ENCODE measurements at regions not wholly inside any gene's neighbourhood (a gene's known extent, or its start where the extent isn't known, plus 50 kb on each side); places are given as distances from the start of the nearest gene placed in this dataset.

DNA sequence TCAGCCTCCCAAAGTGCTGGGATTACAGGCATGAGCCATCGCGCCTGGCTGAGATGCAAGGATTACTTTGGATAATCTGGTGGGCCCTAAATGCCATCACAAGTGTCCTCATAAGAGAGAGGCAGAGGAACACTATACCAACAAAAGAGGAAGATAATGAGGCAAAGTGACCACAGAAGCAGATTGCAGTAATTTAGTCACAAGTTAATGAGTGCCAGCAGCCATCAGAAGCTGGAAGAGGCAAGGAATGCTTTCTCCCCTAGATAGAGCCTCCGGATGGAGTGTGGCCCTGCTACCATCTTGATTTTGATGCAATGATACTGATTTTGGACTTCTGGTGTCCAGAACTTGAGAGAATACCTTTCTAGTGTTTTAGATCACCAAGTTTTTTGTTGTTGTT lies 122.3 kb downstream of the SPATA31D1 start:
- H3K36me3 ChIP-seq = no peaks in the 10 kb centered on the region
- H3K27me3 ChIP-seq = no peaks in the 10 kb centered on the region
- TF ChIP-seq POLR2AphosphoS5 (IDR thresholded peaks at IDR 0.05) (no peak), CTCF (IDR thresholded peaks at IDR 0.05) (no peak), POLR2A (IDR thresholded peaks at IDR 0.05) (no peak)
- H3K4me3 ChIP-seq = no peak overlapping the region
- no peaks in the 10 kb centered on the region for H3K9me3 ChIP-seq
- no peaks in the 10 kb centered on the region for H3K4me1 ChIP-seq
- intact Hi-C loops (cut with DNase I; ENCODE audit: low total_unique reads) = no loop called here
- no peak overlapping the region for H3K27ac ChIP-seq
- DNase-seq (ENCODE audit: low spot score in 2 of 2) = no peak

- Histone ChIP-seq H3K36me3 (no peaks in the 10 kb centered on the region), H3K4me1 (no peaks in the 10 kb centered on the region), H3K4me3 (no peak overlapping the region), H3K9me3 (no peaks in the 10 kb centered on the region), H3K27me3 (no peaks in the 10 kb centered on the region), H3K27ac (no peak overlapping the region)
- DNase-seq (ENCODE audit: low spot score in 2 of 2) = no peak
- TF ChIP-seq POLR2A (IDR thresholded peaks at IDR 0.05) = no peak
- TF ChIP-seq POLR2AphosphoS5 (IDR thresholded peaks at IDR 0.05) = no peak
- TF ChIP-seq CTCF (IDR thresholded peaks at IDR 0.05) = no peak
- intact Hi-C loops (cut with DNase I; ENCODE audit: low total_unique reads) = no loop called here
Measured at GRCh38 chr9:82115331-82115730, 126.8 kb downstream of the SPATA31D1 start.

GRCh38 chr9:82115900-82116299 lies 127.3 kb downstream of the SPATA31D1 start:
- no peak overlapping the region for H3K27ac ChIP-seq
- H3K9me3 ChIP-seq = no peaks in the 10 kb centered on the region
- intact Hi-C loops (cut with DNase I; ENCODE audit: low total_unique reads) = no loop called here
- H3K4me1 ChIP-seq = no peaks in the 10 kb centered on the region
- no peaks in the 10 kb centered on the region for H3K36me3 ChIP-seq
- DNase-seq (ENCODE audit: low spot score in 2 of 2) = no peak
- H3K27me3 ChIP-seq = no peaks in the 10 kb centered on the region
- no peak for TF ChIP-seq CTCF (IDR thresholded peaks at IDR 0.05)
- no peak for TF ChIP-seq POLR2AphosphoS5 (IDR thresholded peaks at IDR 0.05)
- TF ChIP-seq POLR2A (IDR thresholded peaks at IDR 0.05) = no peak
- no peak overlapping the region for H3K4me3 ChIP-seq

GRCh38 chr9:82116556-82116955 lies 128.0 kb downstream of the SPATA31D1 start:
- Histone ChIP-seq H3K27ac (no peak overlapping the region), H3K9me3 (no peaks in the 10 kb centered on the region), H3K36me3 (no peaks in the 10 kb centered on the region), H3K27me3 (no peaks in the 10 kb centered on the region), H3K4me3 (no peak overlapping the region), H3K4me1 (no peaks in the 10 kb centered on the region)
- no peak for DNase-seq (ENCODE audit: low spot score in 2 of 2)
- no peak for TF ChIP-seq POLR2A (IDR thresholded peaks at IDR 0.05)
- TF ChIP-seq CTCF (IDR thresholded peaks at IDR 0.05) = no peak
- TF ChIP-seq POLR2AphosphoS5 (IDR thresholded peaks at IDR 0.05) = no peak
- intact Hi-C loops (cut with DNase I; ENCODE audit: low total_unique reads) = no loop called here

GRCh38 chr9:82117026-82117811 lies 128.6 kb downstream of the SPATA31D1 start:
- intact Hi-C loops (cut with DNase I; ENCODE audit: low total_unique reads) = no loop called here
- H3K9me3 ChIP-seq = no peaks in the 10 kb centered on the region
- H3K27ac ChIP-seq = peak overlapping the region in 1 of 2 donors; percentile 13
- H3K4me3 ChIP-seq = no peak overlapping the region
- peak in 1 of 2 donors; percentile 21 for DNase-seq (ENCODE audit: low spot score in 2 of 2)
- no peaks in the 10 kb centered on the region for H3K4me1 ChIP-seq
- H3K27me3 ChIP-seq = no peaks in the 10 kb centered on the region
- TF ChIP-seq POLR2AphosphoS5 (IDR thresholded peaks at IDR 0.05) (peak in 2 of 3 donors; percentile 44 to 65), CTCF (IDR thresholded peaks at IDR 0.05) (no peak)
- no peaks in the 10 kb centered on the region for H3K36me3 ChIP-seq

Measured in breast epithelium (tissue), 4 donors.